NB4 (cell line): ENCODE measurements at regions not wholly inside any gene's neighbourhood (a gene's known extent, or its start where the extent isn't known, plus 50 kb on each side); places are given as distances from the start of the nearest gene placed in this dataset.

Experiments used
- CTCF ChIP-seq: IDR thresholded peaks from one replicate; pipeline ENCODE4 v1.5.1; 2012; ENCODE audit warnings: low read depth, low read length
- MAX ChIP-seq: IDR thresholded peaks from 2 replicates; pipeline ENCODE4 v1.6.1; 2011; ENCODE audit warnings: low read depth, low read length

GRCh38 chr7:120138497-120138896 lies 134.5 kb upstream of the KCND2 start:
- TF ChIP-seq CTCF (no peak), MAX (no peak)
